B cell (primary cell): ENCODE measurements at regions not wholly inside any gene's neighbourhood (a gene's known extent, or its start where the extent isn't known, plus 50 kb on each side); places are given as distances from the start of the nearest gene placed in this dataset.

Experiments
- ATAC-seq: fragments of 200-7000 bp; cut with Tn5 transposase; one replicate; pipeline ENCODE4 v1.10.0; 2021; ENCODE audit warnings: low read depth, mild to moderate bottlenecking, moderate number of reproducible peaks, moderate library complexity
- CTCF ChIA-PET: fragments of 350-600 bp; sonication (Branson Sonifier 250); formaldehyde crosslinking; loops from one replicate; lab custom pipeline; 2021; ENCODE audit warnings: antibody characterized with exemption, inconsistent platforms; lab: Charles Lee
- POLR2A ChIA-PET: fragments of 350-600 bp; sonication (Branson Sonifier 250); formaldehyde crosslinking; loops from one replicate; lab custom pipeline; 2021; ENCODE audit warnings: antibody characterized with exemption; lab: Charles Lee
- DNase-seq: peaks from one replicate; pipeline ENCODE4 v3.0.0; 2013
- H2AFZ ChIP-seq: 2 replicates; pipeline ENCODE4 v1.6.1; 2012; ENCODE audit warnings: mild to moderate bottlenecking, low read depth, low read length; ENCODE audit not compliant: insufficient read depth, poor library complexity, severe bottlenecking
- H3K27ac ChIP-seq, 2 donors: 1 replicate in 1 of 2; 2 replicates in 1 of 2; pipeline ENCODE4 v1.5.1; 2012 to 2013; ENCODE audit warnings: low read length in 2 of 2, mild to moderate bottlenecking in 2 of 2, moderate library complexity in 1 of 2
- H3K27me3 ChIP-seq, 4 experiments: fragments of 200-600 bp in 1 of 4; sonication (generic) in 1 of 4; replicated peaks in 1 of 4; 1 replicate in 2 of 4; 2 replicates in 2 of 4; pipeline versions ENCODE4 v1.6.1 to v1.7.0; 2013 to 2016; ENCODE audit warnings: low read length in 3 of 4, mild to moderate bottlenecking in 2 of 4, mixed read lengths in 1 of 4, moderate library complexity in 1 of 4; ENCODE audit not compliant: insufficient read depth in 4 of 4, control insufficient read depth in 3 of 4; ENCODE audit errors: control extremely low read depth in 1 of 4
- H3K36me3 ChIP-seq, 2 experiments: replicated peaks in 1 of 2; 1 replicate in 1 of 2; 2 replicates in 1 of 2; pipeline versions ENCODE4 v1.6.1 to v1.7.1; 2013; ENCODE audit warnings: low read length in 1 of 2; ENCODE audit not compliant: insufficient read depth in 2 of 2, control insufficient read depth in 1 of 2; ENCODE audit errors: control extremely low read depth in 1 of 2, extremely low read depth in 1 of 2
- H3K4me1 ChIP-seq, 2 donors: fragments of 200-600 bp in 1 of 2; sonication (generic) in 1 of 2; 1 replicate in 1 of 2; 2 replicates in 1 of 2; pipeline versions ENCODE4 v1.5.1 to v1.6.1; 2013 to 2017; ENCODE audit warnings: low read length in 2 of 2; ENCODE audit not compliant: control insufficient read depth in 2 of 2, insufficient read depth in 2 of 2
- H3K4me2 ChIP-seq: replicated peaks from 2 replicates; pipeline ENCODE3; 2012; ENCODE audit warnings: mild to moderate bottlenecking, low read depth, low read length; ENCODE audit not compliant: poor library complexity, severe bottlenecking
- H3K4me3 ChIP-seq, 5 experiments: fragments of 200-600 bp in 1 of 5; sonication (generic) in 1 of 5; 1 replicate in 3 of 5; 2 replicates in 2 of 5; pipeline versions ENCODE4 v1.5.1 to v1.7.0; 2011 to 2016; ENCODE audit warnings: low read length in 4 of 5, mild to moderate bottlenecking in 4 of 5, low read depth in 2 of 5, control low read depth in 1 of 5, moderate library complexity in 1 of 5; ENCODE audit not compliant: insufficient read depth in 1 of 5; ENCODE audit errors: control extremely low read depth in 1 of 5, extremely low read depth in 1 of 5
- H3K79me2 ChIP-seq: fragments of 200-600 bp; sonication (generic); one replicate; pipeline ENCODE4 v1.6.0; 2016; ENCODE audit warnings: low read length; ENCODE audit not compliant: control insufficient read depth, insufficient read depth
- H3K9ac ChIP-seq: fragments of 200-600 bp; sonication (generic); 2 replicates; pipeline ENCODE4 v1.6.1; 2017; ENCODE audit warnings: mild to moderate bottlenecking, low read length, moderate library complexity
- H3K9me3 ChIP-seq, 3 donors: one replicate each; pipeline versions ENCODE4 v1.6.1 to v1.7.1; 2013; ENCODE audit warnings: low read length in 2 of 3; ENCODE audit not compliant: control insufficient read depth in 2 of 3, insufficient read depth in 1 of 3; ENCODE audit errors: control extremely low read depth in 1 of 3
- H4K20me1 ChIP-seq: 2 replicates; pipeline ENCODE4 v1.6.0; 2012; ENCODE audit warnings: mild to moderate bottlenecking, low read length; ENCODE audit not compliant: insufficient read depth, control insufficient read depth, poor library complexity, severe bottlenecking
- H3K27ac Mint-ChIP-seq: one replicate; pipeline ENCODE4 v1.8.0; 2021; ENCODE audit warnings: mixed read lengths
- H3K27me3 Mint-ChIP-seq: one replicate; pipeline ENCODE4 v1.8.0; 2021; ENCODE audit warnings: mixed read lengths
- H3K4me1 Mint-ChIP-seq: one replicate; pipeline ENCODE4 v1.8.0; 2021; ENCODE audit warnings: mixed read lengths
- H3K4me3 Mint-ChIP-seq: one replicate; pipeline ENCODE4 v1.8.0; 2021; ENCODE audit warnings: mixed read lengths
- H3K9me3 Mint-ChIP-seq: one replicate; pipeline ENCODE4 v1.8.0; 2022; ENCODE audit warnings: mixed read lengths; ENCODE audit not compliant: insufficient read depth
- EZH2 ChIP-seq: IDR thresholded peaks from 2 replicates; pipeline ENCODE4 v1.6.1; 2012; ENCODE audit warnings: borderline replicate concordance, low read depth, mild to moderate bottlenecking, moderate library complexity, low read length; ENCODE audit not compliant: insufficient read depth, poor library complexity, severe bottlenecking
- WGBS: methylation state at CpG from one replicate; pipeline ENCODE4 v1.1.5; 2013; ENCODE audit warnings: missing lambda C conversion rate; ENCODE audit not compliant: insufficient coverage; 5-methylcytosine and 5-hydroxymethylcytosine counted together
- intact Hi-C: fragments of 100-400 bp; cut with micrococcal nuclease; formaldehyde crosslinking; loops from one replicate; pipeline ENCODE4 v1.10.0; 2022
- TF ChIP-seq, protein P1 (sequence below): fragments of 200-600 bp; IDR thresholded peaks from one replicate; pipeline ENCODE4 v1.8.0; 2022; ENCODE audit warnings: antibody characterized with exemption, mild to moderate bottlenecking

DNA sequence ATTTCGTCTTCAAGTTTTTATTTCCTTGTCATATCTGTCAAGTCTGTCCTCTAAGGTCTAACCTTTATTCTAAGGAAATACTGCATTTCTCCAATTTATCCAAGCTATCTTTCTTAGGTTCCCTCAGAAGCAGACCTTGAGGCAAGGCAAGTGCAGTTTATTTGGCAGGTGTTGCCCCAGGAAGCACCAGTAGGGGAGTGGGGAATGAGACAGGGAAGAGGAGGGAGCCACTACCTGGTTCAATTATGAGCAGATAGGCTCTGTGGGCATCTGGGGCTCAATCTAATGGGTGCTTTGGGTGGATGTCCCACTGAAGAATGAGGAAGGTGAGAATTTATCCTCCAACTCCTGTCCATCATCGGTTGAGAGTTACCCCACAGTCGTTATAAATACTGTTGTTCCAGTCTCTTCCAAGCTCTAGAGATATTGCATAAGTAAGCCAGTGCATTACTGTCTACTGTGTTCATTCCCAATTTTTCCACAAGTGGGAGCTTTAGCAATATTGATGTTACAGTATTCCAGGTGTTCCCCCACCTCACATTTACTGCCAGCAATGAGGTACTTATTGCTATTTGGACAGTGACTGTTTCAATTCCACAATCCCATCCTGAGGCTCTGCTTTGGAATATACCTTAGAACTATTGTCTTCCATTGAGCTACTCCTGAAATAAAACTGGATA lies 154.9 kb upstream of the CEP126 start:
- H4K20me1 ChIP-seq: no peaks in the 10 kb centered on the region
- CTCF ChIA-PET: no interaction called here
- H3K27me3 ChIP-seq: no peaks in the 10 kb centered on the region
- POLR2A ChIA-PET: no interaction called here
- H3K9ac ChIP-seq: no peak overlapping the region
- no peak for DNase-seq
- Mint-ChIP-seq H3K27me3 (no peaks in the 10 kb centered on the region), H3K4me3 (no peak overlapping the region), H3K4me1 (no peaks in the 10 kb centered on the region), H3K27ac (no peak overlapping the region), H3K9me3 (peaks cover 4% of the 10 kb centered on the region)
- H3K79me2 ChIP-seq: no peaks in the 10 kb centered on the region
- peaks cover 0 to 5% (median 0%) of the 10 kb centered on the region in 3 donors for H3K9me3 ChIP-seq
- H3K4me2 ChIP-seq: no peak overlapping the region
- TF ChIP-seq, protein P1, sequence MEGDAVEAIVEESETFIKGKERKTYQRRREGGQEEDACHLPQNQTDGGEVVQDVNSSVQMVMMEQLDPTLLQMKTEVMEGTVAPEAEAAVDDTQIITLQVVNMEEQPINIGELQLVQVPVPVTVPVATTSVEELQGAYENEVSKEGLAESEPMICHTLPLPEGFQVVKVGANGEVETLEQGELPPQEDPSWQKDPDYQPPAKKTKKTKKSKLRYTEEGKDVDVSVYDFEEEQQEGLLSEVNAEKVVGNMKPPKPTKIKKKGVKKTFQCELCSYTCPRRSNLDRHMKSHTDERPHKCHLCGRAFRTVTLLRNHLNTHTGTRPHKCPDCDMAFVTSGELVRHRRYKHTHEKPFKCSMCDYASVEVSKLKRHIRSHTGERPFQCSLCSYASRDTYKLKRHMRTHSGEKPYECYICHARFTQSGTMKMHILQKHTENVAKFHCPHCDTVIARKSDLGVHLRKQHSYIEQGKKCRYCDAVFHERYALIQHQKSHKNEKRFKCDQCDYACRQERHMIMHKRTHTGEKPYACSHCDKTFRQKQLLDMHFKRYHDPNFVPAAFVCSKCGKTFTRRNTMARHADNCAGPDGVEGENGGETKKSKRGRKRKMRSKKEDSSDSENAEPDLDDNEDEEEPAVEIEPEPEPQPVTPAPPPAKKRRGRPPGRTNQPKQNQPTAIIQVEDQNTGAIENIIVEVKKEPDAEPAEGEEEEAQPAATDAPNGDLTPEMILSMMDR: no peak
- H3K36me3 ChIP-seq: no peaks in the 10 kb centered on the region
- ATAC-seq: no peak
- no peaks in the 10 kb centered on the region for H3K4me1 ChIP-seq
- intact Hi-C loops: no loop called here
- no peak overlapping the region for H2AFZ ChIP-seq
- 100% methylated on average over 1 of the region's 3 CpGs for WGBS
- H3K4me3 ChIP-seq: no peak overlapping the region
- H3K27ac ChIP-seq: no peak overlapping the region

DNA sequence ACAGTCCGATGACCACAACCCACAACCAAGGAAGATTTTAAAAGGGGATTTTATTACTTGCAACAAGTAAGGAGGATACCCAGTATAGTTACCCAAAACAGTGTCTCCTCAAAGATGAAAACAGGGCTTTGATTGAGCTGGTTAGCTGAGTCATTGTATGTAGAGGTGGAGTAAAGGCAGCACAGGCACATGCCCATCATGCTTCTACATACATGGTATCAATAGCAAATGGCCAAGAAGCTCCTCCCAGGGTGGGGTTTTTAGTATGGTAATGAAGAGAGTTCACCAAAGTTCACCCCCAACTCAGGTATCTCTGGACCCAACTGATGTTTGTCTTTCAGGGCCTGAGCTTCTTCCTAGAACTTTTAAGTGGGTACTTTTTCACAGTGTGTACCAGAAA lies 157.1 kb upstream of the CEP126 start:
- Histone ChIP-seq H3K4me3 (no peak overlapping the region), H3K4me1 (no peaks in the 10 kb centered on the region), H4K20me1 (no peaks in the 10 kb centered on the region), H3K9me3 (peaks cover 0 to 5% (median 0%) of the 10 kb centered on the region in 3 donors), H3K27me3 (no peaks in the 10 kb centered on the region), H2AFZ (no peak overlapping the region), H3K79me2 (no peaks in the 10 kb centered on the region), H3K4me2 (no peak overlapping the region), H3K36me3 (no peaks in the 10 kb centered on the region), H3K27ac (no peak overlapping the region), H3K9ac (no peak overlapping the region)
- intact Hi-C loops: no loop called here
- H3K9me3 Mint-ChIP-seq: peaks cover 4% of the 10 kb centered on the region
- ChIA-PET CTCF (no interaction called here), POLR2A (no interaction called here)
- TF ChIP-seq, protein P1: no peak
- no peak for TF ChIP-seq EZH2
- no CpG with 5 or more reads among the region's 1 CpG for WGBS
- H3K27ac Mint-ChIP-seq: no peak overlapping the region
- no peak for ATAC-seq
- H3K27me3 Mint-ChIP-seq: no peaks in the 10 kb centered on the region
- no peaks in the 10 kb centered on the region for H3K4me1 Mint-ChIP-seq
- DNase-seq: no peak
- H3K4me3 Mint-ChIP-seq: no peak overlapping the region
